ENCODE measurements at regions not wholly inside any gene's neighbourhood (a gene's known extent, or its start where the extent isn't known, plus 50 kb on each side); places are given as distances from the start of the nearest gene placed in this dataset.

GRCh38 chr6:141666187-141666586 is 466.5 kb upstream of the GJE1 start:
- no peak for DNase-seq

GRCh38 chr6:141664744-141665143 is 468.0 kb upstream of the GJE1 start:
- DNase-seq = no peak

GRCh38 chr6:141659582-141659981 is 473.1 kb upstream of the GJE1 start:
- DNase-seq = no peak

DNA sequence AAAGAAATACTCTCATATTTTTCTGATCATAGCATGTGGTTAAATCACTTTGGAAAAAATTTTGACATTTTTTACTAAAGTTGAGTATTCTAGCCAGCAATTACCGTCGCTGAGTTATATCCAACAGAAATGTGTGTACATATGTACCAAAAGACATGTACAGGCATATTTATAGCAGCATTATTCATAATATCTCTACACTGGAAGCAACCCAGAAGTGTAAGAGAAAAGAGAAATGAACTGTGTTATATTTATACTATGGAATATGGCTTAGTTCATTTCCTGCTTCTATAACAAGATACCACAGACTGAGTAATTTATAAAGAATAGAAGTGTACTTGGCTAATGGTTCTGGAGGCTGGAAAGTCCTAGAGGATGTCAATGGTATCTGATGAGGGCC is 474.0 kb upstream of the GJE1 start:
- no peak for DNase-seq

GRCh38 chr6:141657812-141658211 is 474.9 kb upstream of the GJE1 start:
- no peak for DNase-seq

DNA sequence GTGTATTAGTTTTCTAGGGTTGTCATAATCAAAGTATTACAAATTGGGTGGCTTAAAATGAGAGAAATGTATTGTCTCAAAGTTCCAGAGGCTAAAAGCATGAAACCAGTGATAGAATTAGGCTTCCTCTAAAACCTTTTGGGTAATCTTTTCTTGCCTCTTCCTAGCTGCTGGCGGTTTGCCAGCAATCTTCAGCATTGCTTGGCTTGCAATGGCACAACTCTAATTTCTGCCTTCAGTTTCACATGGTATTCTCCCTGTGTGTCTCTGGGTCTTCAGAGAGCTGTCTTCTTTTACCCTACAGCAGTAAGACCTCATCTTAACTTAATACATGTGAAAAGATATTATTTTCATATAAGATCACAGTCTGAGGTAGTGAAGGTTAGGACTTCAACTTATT is 479.1 kb upstream of the GJE1 start:
- DNase-seq = peak; percentile 29

DNA sequence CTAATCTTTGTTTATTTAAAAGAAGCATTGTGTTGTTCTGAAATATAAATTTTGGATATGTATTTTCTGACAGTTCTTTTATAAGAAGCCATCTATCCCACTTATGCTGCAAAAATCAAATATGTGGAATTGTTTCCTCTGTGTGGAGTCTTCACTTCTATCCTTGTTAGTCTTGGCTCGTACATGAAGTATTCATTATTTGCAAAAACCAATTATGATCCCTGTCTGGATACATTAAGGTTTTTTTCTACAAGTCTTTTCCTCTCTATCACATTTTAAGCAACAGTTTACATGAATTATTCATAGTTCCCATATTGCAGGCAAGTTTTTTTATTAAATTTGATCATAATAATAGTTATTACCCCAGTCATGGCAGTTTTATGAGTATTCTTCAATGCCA is 490.8 kb upstream of the GJE1 start:
- no peak for DNase-seq

DNA sequence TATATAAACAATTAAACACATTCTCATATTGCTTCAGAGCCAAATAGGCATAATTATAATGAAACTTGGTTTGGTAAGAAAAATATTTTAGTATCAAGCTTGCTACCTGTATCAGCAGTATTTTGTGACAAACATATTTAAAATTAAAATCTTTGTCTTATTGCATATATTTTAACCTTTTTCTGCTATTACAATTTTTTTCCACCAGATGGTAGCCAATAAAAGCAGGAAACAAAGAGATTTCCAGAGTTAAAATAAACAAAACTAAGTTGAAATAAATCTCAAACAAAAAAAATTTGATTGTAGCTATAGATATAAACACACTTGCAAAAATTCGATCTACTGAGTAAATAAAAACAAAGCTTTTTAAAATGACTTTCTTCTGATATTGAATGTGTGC is 491.3 kb upstream of the GJE1 start:
- DNase-seq = no peak

- DNase-seq = no peak
Measured at GRCh38 chr6:141635621-141636020, 497.1 kb upstream of the GJE1 start.

DNA sequence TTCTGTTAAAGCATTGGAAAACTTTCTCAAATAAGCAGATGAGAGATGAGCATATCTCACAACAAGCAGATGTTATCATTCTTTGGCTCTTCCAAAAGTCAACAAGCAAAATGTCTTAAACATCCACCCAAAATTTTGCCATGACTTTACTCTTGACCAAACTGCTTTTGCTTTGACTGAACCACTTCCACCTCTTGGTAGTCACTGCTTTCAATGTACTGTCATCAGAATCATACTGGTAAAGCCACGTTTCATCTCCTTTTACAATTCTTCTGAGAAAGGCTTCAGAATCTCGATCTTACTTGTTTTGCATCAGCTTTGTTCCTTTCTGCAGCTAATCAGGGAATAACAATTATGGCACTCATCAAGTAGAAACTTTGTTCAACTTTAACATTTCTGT is 498.5 kb upstream of the GJE1 start:
- DNase-seq = no peak

GRCh38 chr6:141624301-141624700 is 508.4 kb upstream of the GJE1 start:
- no peak for DNase-seq

DNA sequence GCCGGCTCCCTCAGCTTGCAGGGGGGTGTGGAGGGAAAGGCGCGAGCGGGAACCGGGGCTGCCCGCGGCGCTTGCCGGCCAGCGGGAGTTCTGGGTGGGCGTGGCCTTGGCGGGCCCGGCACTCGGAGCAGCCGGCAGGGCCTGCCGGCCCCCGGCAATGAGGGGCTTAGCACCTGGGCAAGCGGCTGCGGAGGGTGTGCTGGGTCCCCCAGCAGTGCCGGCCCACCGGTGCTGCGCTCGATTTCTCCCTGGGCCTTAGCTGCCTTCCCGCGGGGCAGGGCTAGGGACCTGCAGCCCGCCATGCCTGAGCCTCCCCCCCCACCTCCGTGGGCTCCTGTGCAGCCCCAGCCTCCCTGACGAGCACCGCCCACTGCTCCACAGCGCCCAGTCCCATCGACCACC is 514.5 kb upstream of the GJE1 start:
- no peak for DNase-seq

DNA sequence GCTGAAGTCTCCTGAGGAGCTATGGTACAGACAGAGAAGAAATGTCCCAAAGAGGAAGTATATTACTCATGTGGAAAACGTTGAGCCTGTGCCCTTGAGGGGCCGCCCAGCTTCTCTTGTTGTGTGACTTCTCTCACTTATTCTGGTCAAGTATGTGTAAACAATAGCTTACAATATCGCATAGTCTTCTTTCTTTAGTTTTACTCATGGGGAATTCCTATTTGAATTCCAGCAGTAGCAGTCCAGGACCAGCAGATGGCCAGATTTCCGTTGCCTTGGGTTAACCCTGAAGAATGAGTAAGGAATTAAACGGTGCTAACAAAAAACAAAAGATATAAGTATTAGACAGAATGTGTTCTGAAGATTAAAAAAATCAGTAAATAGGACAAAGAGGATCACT is 522.0 kb upstream of the GJE1 start:
- no peak for DNase-seq

DNA sequence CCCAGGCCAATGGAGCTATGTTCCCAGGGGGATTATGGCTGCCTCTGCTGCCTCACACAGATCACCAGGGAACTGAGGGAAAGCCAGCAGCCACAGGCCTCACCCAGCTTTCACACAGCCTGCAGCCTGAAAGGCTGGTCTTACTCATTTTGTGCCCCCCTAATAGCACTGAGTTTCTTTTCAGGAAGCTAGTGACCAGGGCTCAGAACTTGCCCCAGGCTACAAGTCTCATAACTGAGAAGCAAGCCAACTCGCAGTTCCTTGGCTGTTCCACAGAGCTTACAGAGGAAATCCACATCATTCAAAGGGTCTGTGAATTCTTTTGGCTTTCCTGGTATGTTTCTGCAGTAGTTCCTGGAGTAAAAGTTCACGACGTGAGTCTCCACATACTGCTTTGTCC is 524.8 kb upstream of the GJE1 start:
- no peak for DNase-seq

DNA sequence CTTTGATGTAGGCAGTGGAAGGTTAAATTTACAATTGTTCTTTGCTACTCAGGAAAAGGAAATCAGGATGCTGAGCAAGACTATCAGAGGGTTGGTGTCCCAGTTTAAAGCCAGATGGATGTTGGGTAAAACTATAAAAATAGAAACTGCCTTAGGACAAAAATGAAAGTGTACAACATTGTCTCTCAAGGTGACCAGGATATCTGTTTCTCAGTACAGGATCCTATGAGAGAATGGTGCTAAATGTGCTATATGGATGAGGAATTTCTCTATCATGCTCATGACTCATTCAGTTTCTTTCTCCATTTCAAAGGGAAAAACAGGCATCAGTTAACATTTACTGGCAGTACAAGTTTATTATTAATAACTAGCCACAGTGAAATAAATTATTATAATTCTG is 534.2 kb upstream of the GJE1 start:
- DNase-seq = no peak

- DNase-seq = no peak
Measured at GRCh38 chr6:141594874-141595273, 537.9 kb upstream of the GJE1 start.

GRCh38 chr6:141593311-141593710 is 539.4 kb upstream of the GJE1 start:
- no peak for DNase-seq

- no peak for DNase-seq
Measured at GRCh38 chr6:141587482-141588266, 545.1 kb upstream of the GJE1 start.

DNA sequence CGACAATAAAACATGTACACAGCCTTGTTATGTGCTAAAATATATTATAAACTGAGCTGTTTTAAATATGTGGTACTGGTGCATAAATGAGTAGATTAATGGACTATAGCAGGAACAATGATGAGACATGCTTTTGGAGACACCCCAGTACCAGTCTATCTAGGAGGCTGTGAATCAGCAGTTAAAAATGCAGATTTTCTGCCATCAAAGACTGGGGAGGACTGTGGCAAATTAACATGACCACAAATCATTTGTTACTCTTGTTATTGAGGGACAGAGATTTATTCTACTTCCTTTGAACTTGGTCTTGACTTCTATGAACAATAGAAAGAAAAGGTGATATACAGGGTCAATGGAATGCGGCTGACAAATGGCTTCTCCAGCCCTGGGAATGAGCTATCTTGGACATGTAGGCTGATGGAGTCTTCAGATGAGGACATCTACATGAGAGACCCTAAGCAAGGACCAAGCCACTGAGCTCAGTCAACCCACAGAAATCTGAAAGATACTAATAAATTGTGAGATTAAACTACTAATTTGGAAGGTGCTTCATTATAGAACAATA is 551.7 kb upstream of the GJE1 start:
- DNase-seq = no peak

GRCh38 chr6:141580131-141580530 is 552.6 kb upstream of the GJE1 start:
- no peak for DNase-seq

GRCh38 chr6:141576751-141577150 is 556.0 kb upstream of the GJE1 start:
- DNase-seq = no peak

GRCh38 chr6:141562851-141563763 is 569.6 kb upstream of the GJE1 start:
- peak; percentile 60 for DNase-seq

DNA sequence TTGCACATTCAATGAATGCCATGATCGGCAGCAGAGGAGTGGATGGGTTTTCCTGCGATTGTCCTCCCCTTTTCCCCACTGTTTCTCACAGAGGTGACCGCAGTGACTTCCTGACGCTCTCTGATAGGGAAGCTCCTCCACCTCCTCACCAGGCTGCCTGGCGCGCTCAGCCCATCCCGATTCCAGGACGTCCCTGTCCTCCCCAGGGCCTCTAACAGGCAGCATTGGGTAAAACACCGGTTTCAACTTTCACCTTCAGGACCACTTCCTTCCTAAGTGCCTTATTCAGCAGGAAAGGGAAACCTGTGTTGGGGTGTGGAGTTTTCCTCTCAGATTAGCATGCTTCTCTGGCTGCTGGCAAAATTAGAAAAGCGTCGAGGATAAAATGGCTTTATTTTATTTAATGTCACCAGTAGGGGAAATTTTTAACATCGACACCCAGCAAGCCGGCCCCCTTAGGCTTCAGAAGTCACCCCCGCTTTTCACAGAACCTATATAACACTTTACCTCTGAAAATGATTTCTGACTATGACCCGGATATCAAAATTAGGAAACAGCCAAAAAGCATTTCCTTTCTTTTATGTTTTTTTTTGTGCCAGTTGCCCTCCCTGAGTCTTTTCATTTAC is 570.4 kb upstream of the GJE1 start:
- DNase-seq = peak; percentile 17
